Lung (tissue), 11 donors: ENCODE measurements at regions not wholly inside any gene's neighbourhood (a gene's known extent, or its start where the extent isn't known, plus 50 kb on each side); places are given as distances from the start of the nearest gene placed in this dataset.

Source experiments
- ATAC-seq: fragments of 200-7000 bp; cut with Tn5 transposase; one replicate; pipeline ENCODE4 v1.9.1; 2020; ENCODE audit warnings: moderate number of reproducible peaks; ENCODE audit not compliant: insufficient read depth, low FRiP score
- DNase-seq, 3 donors: peaks; one replicate each; pipeline ENCODE4 v3.0.0-alpha.2; 2013 to 2017
- H3K27ac ChIP-seq, 2 donors: one replicate each; pipeline ENCODE4 v1.5.1; 2013; ENCODE audit warnings: mild to moderate bottlenecking in 2 of 2, moderate library complexity in 2 of 2, control low read depth in 1 of 2, inconsistent platforms in 1 of 2, low read depth in 1 of 2, low read length in 1 of 2
- H3K27me3 ChIP-seq, 3 donors: one replicate each; pipeline ENCODE4 v1.5.1; 2013; ENCODE audit warnings: low read length in 2 of 3; ENCODE audit not compliant: control insufficient read depth in 3 of 3, insufficient read depth in 3 of 3
- H3K36me3 ChIP-seq, 4 donors: one replicate each; pipeline ENCODE4 v1.5.1; 2013; ENCODE audit warnings: low read length in 4 of 4, mild to moderate bottlenecking in 1 of 4, moderate library complexity in 1 of 4; ENCODE audit not compliant: control insufficient read depth in 4 of 4, insufficient read depth in 4 of 4
- H3K4me1 ChIP-seq, 5 donors: one replicate each; pipeline ENCODE4 v1.5.1; 2013; ENCODE audit warnings: low read length in 5 of 5, mild to moderate bottlenecking in 2 of 5, moderate library complexity in 1 of 5; ENCODE audit not compliant: control insufficient read depth in 5 of 5, insufficient read depth in 5 of 5
- H3K4me3 ChIP-seq: one replicate; pipeline ENCODE4 v1.5.1; 2013; ENCODE audit warnings: mild to moderate bottlenecking, control low read depth, moderate library complexity
- H3K9ac ChIP-seq, 2 donors: one replicate each; pipeline ENCODE4 v1.5.1; 2013; ENCODE audit warnings: low read length in 2 of 2, control low read depth in 1 of 2; ENCODE audit not compliant: insufficient read depth in 1 of 2
- H3K9me3 ChIP-seq, 4 donors: one replicate each; pipeline ENCODE4 v1.5.1; 2013; ENCODE audit warnings: low read length in 3 of 4, mild to moderate bottlenecking in 1 of 4, moderate library complexity in 1 of 4; ENCODE audit not compliant: control insufficient read depth in 4 of 4, insufficient read depth in 3 of 4
- WGBS, 2 donors: extraction: QIAGEN DNeasy Blood & Tissue Kit; methylation state at CpG; one replicate each; pipeline ENCODE4 v1.1.7; 2013; 5-methylcytosine and 5-hydroxymethylcytosine counted together
- TF ChIP-seq, protein P1 (sequence below): IDR thresholded peaks from 2 replicates; pipeline ENCODE4 v1.5.1; 2012; ENCODE audit warnings: mild to moderate bottlenecking; ENCODE audit errors: control extremely low read depth, extremely low read depth
- donor health status: control.
- donor health status: control.
- donor health status: Bipolar disorder and iron deficiency.
- donor health status: healthy.
- donor health status: DM: yes; HTN: yes; CAD: no.

DNA sequence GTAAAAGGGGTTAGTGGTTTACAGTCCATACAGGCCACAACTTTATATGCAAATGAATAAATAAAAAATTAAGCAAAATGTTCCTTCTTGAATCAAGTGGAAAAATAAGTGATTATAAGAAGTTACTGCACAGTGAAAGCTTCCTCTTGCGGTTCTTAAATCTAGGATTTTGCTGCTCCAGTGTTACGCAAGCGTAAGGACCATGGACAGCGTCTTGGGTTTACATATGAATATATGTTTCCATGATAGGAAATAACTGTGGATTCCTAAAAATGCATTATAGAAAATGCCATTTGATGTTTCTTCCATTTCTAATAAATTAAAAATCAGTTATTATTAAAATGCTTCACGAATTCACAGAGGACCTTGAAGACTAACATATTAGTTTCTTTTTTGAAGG, 176.6 kb upstream of the POU3F2 start:
- ATAC-seq = no peak

DNA sequence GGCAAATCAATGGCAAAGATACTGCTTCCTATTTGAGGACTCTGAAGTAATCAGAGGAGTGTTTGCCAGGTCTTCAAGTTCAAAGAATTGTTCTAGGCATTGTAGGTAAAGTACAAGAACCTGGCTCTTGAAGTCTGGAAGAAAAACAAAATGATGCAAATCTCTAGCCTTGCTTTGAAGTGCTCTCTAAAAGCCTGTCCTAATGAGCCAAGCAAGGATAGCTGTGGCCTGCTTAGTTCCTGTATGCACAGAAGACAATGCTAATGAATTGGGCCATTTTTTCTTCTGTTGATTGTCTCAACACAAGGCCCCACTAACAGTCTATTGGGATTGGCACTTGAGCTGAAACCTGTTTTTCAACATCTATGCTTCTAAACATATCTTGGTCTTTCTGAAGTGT, 165.0 kb upstream of the POU3F2 start:
- no peak for ATAC-seq
- H3K9me3 ChIP-seq = no peaks in the 10 kb centered on the region
- no peak overlapping the region for H3K27ac ChIP-seq

More for the DNA sequence above, 176.6 kb upstream of the POU3F2 start:
- H3K4me3 ChIP-seq = no peak overlapping the region
- TF ChIP-seq, protein P1, sequence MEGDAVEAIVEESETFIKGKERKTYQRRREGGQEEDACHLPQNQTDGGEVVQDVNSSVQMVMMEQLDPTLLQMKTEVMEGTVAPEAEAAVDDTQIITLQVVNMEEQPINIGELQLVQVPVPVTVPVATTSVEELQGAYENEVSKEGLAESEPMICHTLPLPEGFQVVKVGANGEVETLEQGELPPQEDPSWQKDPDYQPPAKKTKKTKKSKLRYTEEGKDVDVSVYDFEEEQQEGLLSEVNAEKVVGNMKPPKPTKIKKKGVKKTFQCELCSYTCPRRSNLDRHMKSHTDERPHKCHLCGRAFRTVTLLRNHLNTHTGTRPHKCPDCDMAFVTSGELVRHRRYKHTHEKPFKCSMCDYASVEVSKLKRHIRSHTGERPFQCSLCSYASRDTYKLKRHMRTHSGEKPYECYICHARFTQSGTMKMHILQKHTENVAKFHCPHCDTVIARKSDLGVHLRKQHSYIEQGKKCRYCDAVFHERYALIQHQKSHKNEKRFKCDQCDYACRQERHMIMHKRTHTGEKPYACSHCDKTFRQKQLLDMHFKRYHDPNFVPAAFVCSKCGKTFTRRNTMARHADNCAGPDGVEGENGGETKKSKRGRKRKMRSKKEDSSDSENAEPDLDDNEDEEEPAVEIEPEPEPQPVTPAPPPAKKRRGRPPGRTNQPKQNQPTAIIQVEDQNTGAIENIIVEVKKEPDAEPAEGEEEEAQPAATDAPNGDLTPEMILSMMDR = no peak
- no peaks in the 10 kb centered on the region for H3K36me3 ChIP-seq
- H3K27me3 ChIP-seq = no peaks in the 10 kb centered on the region
- no peaks in the 10 kb centered on the region for H3K4me1 ChIP-seq
- H3K9ac ChIP-seq = no peak overlapping the region
- no peak overlapping the region for H3K27ac ChIP-seq
- DNase-seq = peak; percentile 77 to 89 (median 78)
- 53 to 55% methylated on average over 5 of the region's 5 CpGs for WGBS, 2 donors
- no peaks in the 10 kb centered on the region for H3K9me3 ChIP-seq

GRCh38 chr6:98670045-98670746, 164.2 kb upstream of the POU3F2 start:
- Histone ChIP-seq H3K27ac (no peak overlapping the region), H3K4me3 (no peak overlapping the region), H3K9ac (no peak overlapping the region), H3K9me3 (no peaks in the 10 kb centered on the region), H3K36me3 (no peaks in the 10 kb centered on the region), H3K4me1 (no peaks in the 10 kb centered on the region), H3K27me3 (no peaks in the 10 kb centered on the region)
- 84 to 86% methylated on average over 3 of the region's 3 CpGs for WGBS, 2 donors
- TF ChIP-seq, protein P1 = no peak
- ATAC-seq (no peak), DNase-seq (no peak)

More for the DNA sequence above, 165.0 kb upstream of the POU3F2 start:
- Histone ChIP-seq H3K4me1 (no peaks in the 10 kb centered on the region), H3K9ac (no peak overlapping the region), H3K4me3 (no peak overlapping the region), H3K36me3 (no peaks in the 10 kb centered on the region), H3K27me3 (no peaks in the 10 kb centered on the region)
- TF ChIP-seq, protein P1 = no peak
- peak in 1 of 3 donors; percentile 5 for DNase-seq
